HEK293 (cell line): ENCODE measurements at regions not wholly inside any gene's neighbourhood (a gene's known extent, or its start where the extent isn't known, plus 50 kb on each side); places are given as distances from the start of the nearest gene placed in this dataset.

Source experiments
- FEZF1 ChIP-seq: fragments of 450-650 bp; formaldehyde crosslinking; IDR thresholded peaks from 2 replicates; pipeline ENCODE4 v1.5.1; 2016; ENCODE audit warnings: missing biosample characterization, missing genetic modification characterization
- RBAK ChIP-seq: fragments of 450-650 bp; formaldehyde crosslinking; IDR thresholded peaks from 2 replicates; pipeline ENCODE4 v1.5.1; 2016; ENCODE audit warnings: missing biosample characterization, missing genetic modification characterization
- ZBTB21 ChIP-seq: fragments of 450-650 bp; formaldehyde crosslinking; IDR thresholded peaks from 2 replicates; pipeline ENCODE4 v1.5.1; 2017; ENCODE audit warnings: missing biosample characterization, missing genetic modification characterization
- ZNF112 ChIP-seq: fragments of 450-650 bp; formaldehyde crosslinking; IDR thresholded peaks from 2 replicates; pipeline ENCODE4 v1.5.0; 2017; ENCODE audit warnings: missing biosample characterization, missing genetic modification characterization
- ZNF174 ChIP-seq: fragments of 450-650 bp; formaldehyde crosslinking; IDR thresholded peaks from 2 replicates; pipeline ENCODE4 v1.5.0; 2017; ENCODE audit warnings: missing biosample characterization, mild to moderate bottlenecking, missing genetic modification characterization
- ZNF292 ChIP-seq: fragments of 450-650 bp; formaldehyde crosslinking; IDR thresholded peaks from 2 replicates; pipeline ENCODE4 v1.5.1; 2016; ENCODE audit warnings: low read depth, missing biosample characterization, missing genetic modification characterization, borderline replicate concordance
- ZNF311 ChIP-seq: fragments of 450-650 bp; formaldehyde crosslinking; IDR thresholded peaks from 2 replicates; pipeline ENCODE4 v1.5.1; 2017; ENCODE audit warnings: missing biosample characterization, missing genetic modification characterization, borderline replicate concordance
- ZNF48 ChIP-seq: fragments of 450-650 bp; formaldehyde crosslinking; IDR thresholded peaks from 2 replicates; pipeline ENCODE4 v1.5.1; 2016; ENCODE audit warnings: missing biosample characterization, missing genetic modification characterization
- TF ChIP-seq, protein P1 (sequence below): fragments of 450-650 bp; formaldehyde crosslinking; IDR thresholded peaks from 2 replicates; pipeline ENCODE4 v1.5.1; 2016; ENCODE audit warnings: missing biosample characterization, missing genetic modification characterization
- TF ChIP-seq, protein P2 (sequence below): fragments of 450-650 bp; formaldehyde crosslinking; IDR thresholded peaks from 2 replicates; pipeline ENCODE4 v1.5.1; 2016; ENCODE audit warnings: missing biosample characterization, missing genetic modification characterization
- TF ChIP-seq, protein P3 (sequence below): fragments of 450-650 bp; formaldehyde crosslinking; IDR thresholded peaks from 2 replicates; pipeline ENCODE4 v1.5.1; 2016; ENCODE audit warnings: missing biosample characterization, missing genetic modification characterization
- TF ChIP-seq, protein P4 (sequence below): fragments of 450-650 bp; formaldehyde crosslinking; IDR thresholded peaks from 2 replicates; pipeline ENCODE4 v1.5.1; 2016; ENCODE audit warnings: missing biosample characterization, missing genetic modification characterization, borderline replicate concordance
- TF ChIP-seq, protein P5 (sequence below): fragments of 450-650 bp; formaldehyde crosslinking; IDR thresholded peaks from 2 replicates; pipeline ENCODE4 v1.5.1; 2016; ENCODE audit warnings: missing biosample characterization, missing genetic modification characterization, low read depth

DNA sequence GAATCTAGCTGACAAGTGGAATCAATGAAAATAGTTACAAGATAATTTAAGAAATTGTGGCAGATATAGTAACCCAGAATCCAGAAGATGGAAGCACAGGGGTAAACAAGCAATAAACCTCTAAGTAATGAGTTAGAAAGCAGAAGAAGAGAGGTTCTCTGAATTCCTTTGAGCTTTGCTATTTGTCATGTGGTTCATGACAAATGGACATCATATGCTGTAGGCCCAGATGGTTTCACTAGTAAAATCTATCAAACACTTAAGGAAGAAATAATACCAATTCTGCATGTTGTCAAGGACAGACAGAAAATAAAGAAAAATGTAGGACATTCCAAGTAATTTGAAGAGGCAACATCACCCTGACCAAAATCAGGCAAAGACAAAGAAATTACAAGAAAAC lies 480.8 kb upstream of the INTU start:
- TF ChIP-seq, protein P1, sequence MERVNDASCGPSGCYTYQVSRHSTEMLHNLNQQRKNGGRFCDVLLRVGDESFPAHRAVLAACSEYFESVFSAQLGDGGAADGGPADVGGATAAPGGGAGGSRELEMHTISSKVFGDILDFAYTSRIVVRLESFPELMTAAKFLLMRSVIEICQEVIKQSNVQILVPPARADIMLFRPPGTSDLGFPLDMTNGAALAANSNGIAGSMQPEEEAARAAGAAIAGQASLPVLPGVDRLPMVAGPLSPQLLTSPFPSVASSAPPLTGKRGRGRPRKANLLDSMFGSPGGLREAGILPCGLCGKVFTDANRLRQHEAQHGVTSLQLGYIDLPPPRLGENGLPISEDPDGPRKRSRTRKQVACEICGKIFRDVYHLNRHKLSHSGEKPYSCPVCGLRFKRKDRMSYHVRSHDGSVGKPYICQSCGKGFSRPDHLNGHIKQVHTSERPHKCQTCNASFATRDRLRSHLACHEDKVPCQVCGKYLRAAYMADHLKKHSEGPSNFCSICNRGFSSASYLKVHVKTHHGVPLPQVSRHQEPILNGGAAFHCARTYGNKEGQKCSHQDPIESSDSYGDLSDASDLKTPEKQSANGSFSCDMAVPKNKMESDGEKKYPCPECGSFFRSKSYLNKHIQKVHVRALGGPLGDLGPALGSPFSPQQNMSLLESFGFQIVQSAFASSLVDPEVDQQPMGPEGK (tag by site-specific recombination), result no peak
- no peak for TF ChIP-seq RBAK (tag by site-specific recombination)
- TF ChIP-seq, protein P2, sequence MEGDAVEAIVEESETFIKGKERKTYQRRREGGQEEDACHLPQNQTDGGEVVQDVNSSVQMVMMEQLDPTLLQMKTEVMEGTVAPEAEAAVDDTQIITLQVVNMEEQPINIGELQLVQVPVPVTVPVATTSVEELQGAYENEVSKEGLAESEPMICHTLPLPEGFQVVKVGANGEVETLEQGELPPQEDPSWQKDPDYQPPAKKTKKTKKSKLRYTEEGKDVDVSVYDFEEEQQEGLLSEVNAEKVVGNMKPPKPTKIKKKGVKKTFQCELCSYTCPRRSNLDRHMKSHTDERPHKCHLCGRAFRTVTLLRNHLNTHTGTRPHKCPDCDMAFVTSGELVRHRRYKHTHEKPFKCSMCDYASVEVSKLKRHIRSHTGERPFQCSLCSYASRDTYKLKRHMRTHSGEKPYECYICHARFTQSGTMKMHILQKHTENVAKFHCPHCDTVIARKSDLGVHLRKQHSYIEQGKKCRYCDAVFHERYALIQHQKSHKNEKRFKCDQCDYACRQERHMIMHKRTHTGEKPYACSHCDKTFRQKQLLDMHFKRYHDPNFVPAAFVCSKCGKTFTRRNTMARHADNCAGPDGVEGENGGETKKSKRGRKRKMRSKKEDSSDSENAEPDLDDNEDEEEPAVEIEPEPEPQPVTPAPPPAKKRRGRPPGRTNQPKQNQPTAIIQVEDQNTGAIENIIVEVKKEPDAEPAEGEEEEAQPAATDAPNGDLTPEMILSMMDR (tag by site-specific recombination), result no peak
- TF ChIP-seq ZNF48, result no peak
- TF ChIP-seq, protein P3, sequence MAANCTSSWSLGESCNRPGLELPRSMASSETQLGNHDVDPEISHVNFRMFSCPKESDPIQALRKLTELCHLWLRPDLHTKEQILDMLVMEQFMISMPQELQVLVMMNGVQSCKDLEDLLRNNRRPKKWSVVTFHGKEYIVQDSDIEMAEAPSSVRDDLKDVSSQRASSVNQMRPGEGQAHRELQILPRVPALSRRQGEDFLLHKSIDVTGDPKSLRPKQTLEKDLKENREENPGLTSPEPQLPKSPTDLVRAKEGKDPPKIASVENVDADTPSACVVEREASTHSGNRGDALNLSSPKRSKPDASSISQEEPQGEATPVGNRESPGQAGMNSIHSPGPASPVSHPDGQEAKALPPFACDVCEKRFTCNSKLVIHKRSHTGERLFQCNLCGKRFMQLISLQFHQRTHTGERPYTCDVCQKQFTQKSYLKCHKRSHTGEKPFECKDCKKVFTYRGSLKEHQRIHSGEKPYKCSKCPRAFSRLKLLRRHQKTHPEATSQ (tag by site-specific recombination), result no peak
- no peak for TF ChIP-seq ZNF174 (tag by site-specific recombination)
- no peak for TF ChIP-seq ZNF112 (tag by site-specific recombination)
- TF ChIP-seq, protein P4, sequence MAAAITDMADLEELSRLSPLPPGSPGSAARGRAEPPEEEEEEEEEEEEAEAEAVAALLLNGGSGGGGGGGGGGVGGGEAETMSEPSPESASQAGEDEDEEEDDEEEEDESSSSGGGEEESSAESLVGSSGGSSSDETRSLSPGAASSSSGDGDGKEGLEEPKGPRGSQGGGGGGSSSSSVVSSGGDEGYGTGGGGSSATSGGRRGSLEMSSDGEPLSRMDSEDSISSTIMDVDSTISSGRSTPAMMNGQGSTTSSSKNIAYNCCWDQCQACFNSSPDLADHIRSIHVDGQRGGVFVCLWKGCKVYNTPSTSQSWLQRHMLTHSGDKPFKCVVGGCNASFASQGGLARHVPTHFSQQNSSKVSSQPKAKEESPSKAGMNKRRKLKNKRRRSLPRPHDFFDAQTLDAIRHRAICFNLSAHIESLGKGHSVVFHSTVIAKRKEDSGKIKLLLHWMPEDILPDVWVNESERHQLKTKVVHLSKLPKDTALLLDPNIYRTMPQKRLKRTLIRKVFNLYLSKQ (tag by site-specific recombination), result no peak
- TF ChIP-seq, protein P5, sequence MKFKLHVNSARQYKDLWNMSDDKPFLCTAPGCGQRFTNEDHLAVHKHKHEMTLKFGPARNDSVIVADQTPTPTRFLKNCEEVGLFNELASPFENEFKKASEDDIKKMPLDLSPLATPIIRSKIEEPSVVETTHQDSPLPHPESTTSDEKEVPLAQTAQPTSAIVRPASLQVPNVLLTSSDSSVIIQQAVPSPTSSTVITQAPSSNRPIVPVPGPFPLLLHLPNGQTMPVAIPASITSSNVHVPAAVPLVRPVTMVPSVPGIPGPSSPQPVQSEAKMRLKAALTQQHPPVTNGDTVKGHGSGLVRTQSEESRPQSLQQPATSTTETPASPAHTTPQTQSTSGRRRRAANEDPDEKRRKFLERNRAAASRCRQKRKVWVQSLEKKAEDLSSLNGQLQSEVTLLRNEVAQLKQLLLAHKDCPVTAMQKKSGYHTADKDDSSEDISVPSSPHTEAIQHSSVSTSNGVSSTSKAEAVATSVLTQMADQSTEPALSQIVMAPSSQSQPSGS (tag by site-specific recombination), result no peak
- TF ChIP-seq FEZF1, result no peak
- TF ChIP-seq ZNF292 (tag by site-specific recombination), result no peak
- TF ChIP-seq ZBTB21, result no peak
- no peak for TF ChIP-seq ZNF311
